ENCODE measurements at regions not wholly inside any gene's neighbourhood (a gene's known extent, or its start where the extent isn't known, plus 50 kb on each side); places are given as distances from the start of the nearest gene placed in this dataset.
"Not testable (repeated sequence)": the region's sequence is repeated elsewhere in the genome, so short reads cannot be mapped to it uniquely, and the experiment has no call there.

DNA sequence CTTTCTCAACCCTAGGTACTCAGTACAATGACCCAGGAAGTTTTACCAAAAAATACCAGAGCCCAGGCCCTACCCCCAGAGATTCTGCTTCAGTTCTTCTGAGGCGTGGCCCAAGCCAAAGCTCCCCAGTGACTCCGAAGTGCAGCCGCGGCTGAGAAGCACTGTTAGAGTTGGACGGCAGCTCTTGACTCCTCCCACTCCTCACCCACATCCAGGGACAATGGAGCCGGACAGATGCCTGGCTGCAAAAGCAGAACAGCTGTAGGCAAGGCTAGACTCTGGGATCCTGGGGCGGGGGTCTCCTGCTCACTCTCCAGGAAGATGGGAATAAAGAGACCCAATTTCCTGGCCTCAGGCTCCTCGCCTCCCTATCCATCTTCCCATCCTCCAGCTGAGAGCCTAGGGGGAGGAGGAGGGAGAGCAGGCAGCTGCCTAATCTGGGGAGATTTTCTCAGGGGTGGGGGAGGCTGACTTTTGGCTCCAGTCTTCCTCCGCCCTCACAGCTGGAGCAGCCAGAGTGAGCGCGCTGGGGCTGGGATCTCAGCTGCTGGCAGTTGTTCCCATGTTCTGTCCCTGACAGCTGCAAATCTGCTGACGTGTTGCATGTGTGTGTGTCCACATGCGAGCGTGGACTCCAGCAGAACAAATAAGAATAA lies 223.8 kb downstream of the OPA1 start:
- H3K36me3 Mint-ChIP-seq (ENCODE audit: low read depth): no peaks in the 10 kb centered on the region
- no peak overlapping the region for H3K27ac Mint-ChIP-seq
- H3K4me3 Mint-ChIP-seq: no peak overlapping the region
- peaks cover 56% of the 10 kb centered on the region for H3K27me3 Mint-ChIP-seq
- H3K9me3 ChIP-seq (ENCODE audit: control insufficient read depth, low read length, poor library complexity, severe bottlenecking): no peaks in the 10 kb centered on the region
- no peak for ATAC-seq
- no peak for DNase-seq
- H3K4me1 Mint-ChIP-seq: peaks cover 3% of the 10 kb centered on the region

- no peak overlapping the region for H3K4me3 Mint-ChIP-seq
- no peaks in the 10 kb centered on the region for H3K36me3 Mint-ChIP-seq (ENCODE audit: low read depth)
- H3K9me3 ChIP-seq (ENCODE audit: control insufficient read depth, low read length, poor library complexity, severe bottlenecking): no peaks in the 10 kb centered on the region
- H3K27me3 Mint-ChIP-seq: peaks cover 52% of the 10 kb centered on the region
- DNase-seq: no peak
- peaks cover 6% of the 10 kb centered on the region for H3K4me1 Mint-ChIP-seq
- no peak for ATAC-seq
- H3K27ac Mint-ChIP-seq: no peak overlapping the region
Measured at GRCh38 chr3:193819117-193820010, 226.4 kb downstream of the OPA1 start.

GRCh38 chr3:193821151-193821668 lies 228.2 kb downstream of the OPA1 start:
- DNase-seq (no peak), ATAC-seq (no peak)
- no peak overlapping the region for H3K27ac Mint-ChIP-seq
- no peak overlapping the region for H3K4me3 Mint-ChIP-seq
- H3K9me3 ChIP-seq (ENCODE audit: control insufficient read depth, low read length, poor library complexity, severe bottlenecking): no peaks in the 10 kb centered on the region
- H3K27me3 Mint-ChIP-seq: peaks cover 54% of the 10 kb centered on the region
- peaks cover 6% of the 10 kb centered on the region for H3K4me1 Mint-ChIP-seq
- no peaks in the 10 kb centered on the region for H3K36me3 Mint-ChIP-seq (ENCODE audit: low read depth)

- no peak for ATAC-seq
- Mint-ChIP-seq H3K36me3 (ENCODE audit: low read depth) (no peaks in the 10 kb centered on the region), H3K27me3 (peaks cover 61% of the 10 kb centered on the region), H3K27ac (no peak overlapping the region), H3K4me3 (no peak overlapping the region), H3K4me1 (peaks cover 6% of the 10 kb centered on the region)
- DNase-seq: no peak
- no peaks in the 10 kb centered on the region for H3K9me3 ChIP-seq (ENCODE audit: control insufficient read depth, low read length, poor library complexity, severe bottlenecking)
Measured at GRCh38 chr3:193822492-193823212, 229.6 kb downstream of the OPA1 start.

DNA sequence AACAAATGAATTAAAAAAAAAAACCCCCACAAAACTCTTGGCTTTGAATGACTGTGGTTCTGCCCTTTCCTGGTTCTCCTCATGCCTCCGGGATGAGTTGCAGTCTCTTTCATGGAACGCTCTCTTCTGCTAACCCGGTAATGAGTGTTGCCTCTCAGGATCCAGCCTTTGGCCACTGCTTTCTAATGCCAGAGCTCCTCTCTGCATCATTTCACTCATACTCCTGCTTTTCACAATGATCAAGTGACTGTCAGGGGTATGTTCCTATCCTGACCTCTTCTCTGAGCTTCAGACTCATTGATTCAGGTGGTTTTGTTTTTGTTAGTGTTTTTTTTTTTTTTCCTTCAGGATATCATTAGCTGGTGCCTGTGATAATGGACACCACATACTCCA lies 230.2 kb downstream of the OPA1 start:
- ATAC-seq; DNase-seq; H3K4me1 Mint-ChIP-seq; H3K36me3 Mint-ChIP-seq (ENCODE audit: low read depth); H3K9me3 ChIP-seq (ENCODE audit: control insufficient read depth, low read length, poor library complexity, severe bottlenecking); H3K27ac Mint-ChIP-seq; H3K4me3 Mint-ChIP-seq: not testable (repeated sequence)
- peaks cover 62% of the 10 kb centered on the region for H3K27me3 Mint-ChIP-seq

GRCh38 chr3:193824365-193824764 lies 231.4 kb downstream of the OPA1 start:
- Mint-ChIP-seq H3K27ac (no peak overlapping the region), H3K27me3 (peaks cover 61% of the 10 kb centered on the region), H3K36me3 (ENCODE audit: low read depth) (no peaks in the 10 kb centered on the region), H3K4me3 (no peak overlapping the region), H3K4me1 (peaks cover 6% of the 10 kb centered on the region)
- DNase-seq (no peak), ATAC-seq (no peak)
- no peaks in the 10 kb centered on the region for H3K9me3 ChIP-seq (ENCODE audit: control insufficient read depth, low read length, poor library complexity, severe bottlenecking)

- no peak overlapping the region for H3K4me3 Mint-ChIP-seq
- DNase-seq: no peak
- H3K4me1 Mint-ChIP-seq: peaks cover 6% of the 10 kb centered on the region
- no peak overlapping the region for H3K27ac Mint-ChIP-seq
- ATAC-seq: no peak
- no peaks in the 10 kb centered on the region for H3K36me3 Mint-ChIP-seq (ENCODE audit: low read depth)
- H3K27me3 Mint-ChIP-seq: peaks cover 56% of the 10 kb centered on the region
- no peaks in the 10 kb centered on the region for H3K9me3 ChIP-seq (ENCODE audit: control insufficient read depth, low read length, poor library complexity, severe bottlenecking)
Measured at GRCh38 chr3:193825617-193826016, 232.6 kb downstream of the OPA1 start.

DNA sequence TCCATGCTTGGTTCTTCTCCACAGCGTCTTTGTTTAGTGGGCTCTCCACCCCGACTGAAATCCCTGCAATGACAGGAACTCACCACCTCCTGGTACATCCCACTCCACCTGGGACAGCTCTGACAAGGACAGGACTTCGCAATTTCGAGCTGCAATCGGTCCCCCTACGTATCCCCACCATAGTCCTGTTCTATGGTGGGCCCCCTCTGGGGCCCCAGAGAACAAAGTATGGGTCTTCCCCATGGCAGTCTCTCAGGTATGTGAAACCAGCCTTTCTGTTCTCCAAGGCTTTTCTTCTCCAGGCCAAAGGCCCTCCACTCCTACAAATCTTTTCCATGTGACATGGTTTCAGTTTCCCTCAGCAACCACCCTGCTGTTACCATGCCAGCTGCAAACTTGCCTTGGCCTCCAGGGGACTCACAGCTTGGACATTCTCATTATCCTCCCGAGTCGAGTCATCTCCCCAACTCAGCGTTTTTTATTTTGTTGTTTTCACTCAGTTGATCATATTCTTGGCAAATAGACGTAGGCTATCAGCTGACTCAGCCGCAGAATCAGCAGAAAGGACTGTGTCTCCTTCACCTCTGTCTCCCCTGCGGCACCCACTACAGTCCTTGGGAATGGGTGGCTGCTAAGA lies 233.3 kb downstream of the OPA1 start:
- Mint-ChIP-seq H3K4me3 (no peak overlapping the region), H3K4me1 (peaks cover 3% of the 10 kb centered on the region), H3K36me3 (ENCODE audit: low read depth) (no peaks in the 10 kb centered on the region), H3K27me3 (peaks cover 49% of the 10 kb centered on the region), H3K27ac (no peak overlapping the region)
- no peak for ATAC-seq
- H3K9me3 ChIP-seq (ENCODE audit: control insufficient read depth, low read length, poor library complexity, severe bottlenecking): no peaks in the 10 kb centered on the region
- no peak for DNase-seq

DNA sequence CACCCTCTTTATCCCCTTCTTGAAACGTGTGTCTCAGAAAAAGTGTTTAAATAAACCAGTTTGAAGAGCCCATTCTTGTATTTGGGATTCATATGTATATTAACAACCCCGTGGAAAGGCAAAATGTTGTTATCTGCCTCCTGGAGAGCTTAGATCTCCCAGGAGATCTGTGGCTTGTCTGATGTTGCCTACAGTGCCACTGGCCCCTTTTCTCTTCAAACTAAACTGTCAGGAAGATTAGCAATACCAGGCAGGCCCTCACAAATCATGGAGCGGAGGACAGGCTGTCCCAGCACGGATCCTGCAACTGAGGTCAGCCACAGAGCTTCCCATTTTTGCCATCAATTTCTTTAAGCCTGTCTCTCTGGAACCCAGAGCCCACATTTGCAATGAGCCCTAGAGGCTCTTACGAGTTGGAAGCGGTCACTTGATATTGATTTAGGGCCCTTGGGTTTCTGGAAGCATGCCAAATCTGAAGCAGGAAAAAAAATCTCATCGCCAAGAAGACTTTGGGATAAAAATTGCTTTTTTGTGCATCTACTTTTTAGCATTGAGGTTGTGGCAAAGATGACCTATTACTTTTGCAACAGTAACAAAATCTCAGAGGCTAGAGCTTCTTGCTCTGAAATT lies 234.1 kb downstream of the OPA1 start:
- Mint-ChIP-seq H3K27ac (no peak overlapping the region), H3K4me1 (peaks cover 3% of the 10 kb centered on the region), H3K27me3 (peaks cover 44% of the 10 kb centered on the region), H3K36me3 (ENCODE audit: low read depth) (no peaks in the 10 kb centered on the region), H3K4me3 (no peak overlapping the region)
- ATAC-seq (no peak), DNase-seq (no peak)
- H3K9me3 ChIP-seq (ENCODE audit: control insufficient read depth, low read length, poor library complexity, severe bottlenecking): no peaks in the 10 kb centered on the region

DNA sequence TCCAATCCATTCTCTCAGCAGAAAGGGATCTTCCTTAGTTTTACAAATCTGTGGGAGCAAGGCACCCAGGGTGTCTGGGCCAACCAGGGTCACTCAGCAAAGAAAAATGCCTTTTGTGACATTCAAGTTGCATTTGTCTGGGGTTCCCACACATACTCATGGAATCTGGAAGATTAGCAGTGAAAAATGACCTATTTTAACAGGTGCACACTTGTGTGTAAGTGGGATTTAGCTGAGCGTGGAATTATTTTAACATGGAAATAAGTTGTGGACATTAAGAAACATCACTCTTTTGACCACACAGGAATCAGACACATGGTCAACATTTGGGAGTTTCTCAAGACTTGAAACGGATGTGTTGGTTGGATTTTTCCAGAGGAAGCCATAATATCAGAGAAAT lies 234.9 kb downstream of the OPA1 start:
- no peak for ATAC-seq
- no peaks in the 10 kb centered on the region for H3K4me1 Mint-ChIP-seq
- H3K27me3 Mint-ChIP-seq: peaks cover 40% of the 10 kb centered on the region
- no peaks in the 10 kb centered on the region for H3K9me3 ChIP-seq (ENCODE audit: control insufficient read depth, low read length, poor library complexity, severe bottlenecking)
- no peak overlapping the region for H3K4me3 Mint-ChIP-seq
- H3K36me3 Mint-ChIP-seq (ENCODE audit: low read depth): no peaks in the 10 kb centered on the region
- no peak overlapping the region for H3K27ac Mint-ChIP-seq
- DNase-seq: no peak

DNA sequence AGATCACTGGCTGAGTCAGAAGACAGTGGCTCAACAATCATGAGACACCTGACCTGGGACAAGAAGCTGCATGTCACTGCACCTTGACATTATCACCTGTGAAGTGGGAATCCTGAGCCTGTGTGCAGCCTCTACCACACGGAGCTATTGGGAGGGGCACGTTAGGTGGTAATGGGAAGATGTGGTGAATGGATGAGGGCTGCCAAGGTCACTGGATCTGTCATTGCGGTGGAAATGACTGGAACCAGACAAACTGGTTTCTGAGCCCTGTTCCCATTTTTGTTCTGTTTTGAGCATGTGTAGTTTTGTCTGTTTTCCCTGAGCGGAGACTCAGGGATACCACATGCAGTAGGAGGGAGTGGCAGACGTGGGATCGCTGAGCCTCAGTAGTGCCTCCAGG lies 235.5 kb downstream of the OPA1 start:
- ATAC-seq: no peak
- Mint-ChIP-seq H3K27me3 (peaks cover 40% of the 10 kb centered on the region), H3K4me3 (no peak overlapping the region), H3K36me3 (ENCODE audit: low read depth) (no peaks in the 10 kb centered on the region), H3K27ac (no peak overlapping the region), H3K4me1 (peaks cover 3% of the 10 kb centered on the region)
- H3K9me3 ChIP-seq (ENCODE audit: control insufficient read depth, low read length, poor library complexity, severe bottlenecking): no peaks in the 10 kb centered on the region
- no peak for DNase-seq

- DNase-seq: no peak
- no peak overlapping the region for H3K27ac Mint-ChIP-seq
- H3K4me3 Mint-ChIP-seq: no peak overlapping the region
- peaks cover 50% of the 10 kb centered on the region for H3K27me3 Mint-ChIP-seq
- ATAC-seq: no peak
- peaks cover 4% of the 10 kb centered on the region for H3K4me1 Mint-ChIP-seq
- no peaks in the 10 kb centered on the region for H3K36me3 Mint-ChIP-seq (ENCODE audit: low read depth)
- no peaks in the 10 kb centered on the region for H3K9me3 ChIP-seq (ENCODE audit: control insufficient read depth, low read length, poor library complexity, severe bottlenecking)
Measured at GRCh38 chr3:193829781-193830180, 236.8 kb downstream of the OPA1 start.
